WERI-Rb-1 (cell line): ENCODE measurements at regions not wholly inside any gene's neighbourhood (a gene's known extent, or its start where the extent isn't known, plus 50 kb on each side); places are given as distances from the start of the nearest gene placed in this dataset.

Source experiments
- DNase-seq: peaks from one replicate; pipeline ENCODE4 v3.0.0-alpha.2; 2020
- H3K27ac ChIP-seq: fragments of 250-450 bp; sonication (Bioruptor Pico); 2 replicates; pipeline ENCODE4 v1.5.1; 2020; ENCODE audit warnings: mild to moderate bottlenecking, moderate library complexity
- H3K27me3 ChIP-seq: fragments of 250-450 bp; sonication (Bioruptor Pico); 2 replicates; pipeline ENCODE4 v1.5.1; 2021; ENCODE audit warnings: mild to moderate bottlenecking, low read depth, moderate library complexity; ENCODE audit not compliant: insufficient read depth, severe bottlenecking
- H3K36me3 ChIP-seq: fragments of 250-450 bp; sonication (Bioruptor Pico); 2 replicates; pipeline ENCODE4 v1.5.1; 2020; ENCODE audit warnings: mild to moderate bottlenecking, moderate library complexity
- H3K4me3 ChIP-seq: 2 replicates; pipeline ENCODE4 v1.5.1; 2011; ENCODE audit warnings: low read depth, mild to moderate bottlenecking, control low read depth, low read length
- H3K9me3 ChIP-seq: fragments of 250-450 bp; sonication (Bioruptor Pico); 2 replicates; pipeline ENCODE4 v1.5.1; 2021; ENCODE audit warnings: mild to moderate bottlenecking, moderate library complexity; ENCODE audit not compliant: severe bottlenecking
- CTCF ChIP-seq: IDR thresholded peaks from 2 replicates; pipeline ENCODE4 v1.5.1; 2011; ENCODE audit warnings: low read depth, mild to moderate bottlenecking, control low read depth, inconsistent platforms, low read length

- Histone ChIP-seq H3K36me3 (no peaks in the 10 kb centered on the region), H3K9me3 (no peaks in the 10 kb centered on the region), H3K4me3 (no peak overlapping the region), H3K27me3 (no peaks in the 10 kb centered on the region), H3K27ac (no peak overlapping the region)
- DNase-seq = no peak
- no peak for TF ChIP-seq CTCF
These were observed 282.0 kb upstream of the AKR1E2 start for GRCh38 chr10:4543938-4544533.

- Histone ChIP-seq H3K27me3 (no peaks in the 10 kb centered on the region), H3K9me3 (no peaks in the 10 kb centered on the region), H3K36me3 (no peaks in the 10 kb centered on the region), H3K27ac (no peak overlapping the region), H3K4me3 (no peak overlapping the region)
- TF ChIP-seq CTCF = no peak
- no peak for DNase-seq
These were observed 284.7 kb upstream of the AKR1E2 start for GRCh38 chr10:4541292-4541691.

- Histone ChIP-seq H3K4me3 (no peak overlapping the region), H3K36me3 (no peaks in the 10 kb centered on the region), H3K9me3 (no peaks in the 10 kb centered on the region), H3K27me3 (no peaks in the 10 kb centered on the region), H3K27ac (no peak overlapping the region)
- DNase-seq = no peak
- TF ChIP-seq CTCF = no peak
These were observed 288.0 kb upstream of the AKR1E2 start for GRCh38 chr10:4538016-4538415.

- Histone ChIP-seq H3K4me3 (no peak overlapping the region), H3K27ac (no peak overlapping the region), H3K27me3 (no peaks in the 10 kb centered on the region), H3K36me3 (no peaks in the 10 kb centered on the region), H3K9me3 (no peaks in the 10 kb centered on the region)
- DNase-seq = no peak
- no peak for TF ChIP-seq CTCF
These were observed 290.5 kb upstream of the AKR1E2 start for GRCh38 chr10:4535521-4535920.

- no peak for TF ChIP-seq CTCF
- no peaks in the 10 kb centered on the region for H3K9me3 ChIP-seq
- H3K27ac ChIP-seq = no peak overlapping the region; the same call in 1 of the 2 replicates
- no peaks in the 10 kb centered on the region for H3K27me3 ChIP-seq
- H3K4me3 ChIP-seq = peak overlapping the region; percentile 8; the same call in 1 of the 2 replicates
- peak; percentile 9 for DNase-seq
- no peaks in the 10 kb centered on the region for H3K36me3 ChIP-seq
These were observed 292.4 kb upstream of the AKR1E2 start for GRCh38 chr10:4533621-4534020.

GRCh38 chr10:4532976-4533375, 293.0 kb upstream of the AKR1E2 start:
- no peak overlapping the region for H3K4me3 ChIP-seq
- DNase-seq = no peak
- no peaks in the 10 kb centered on the region for H3K9me3 ChIP-seq
- H3K27ac ChIP-seq = no peak overlapping the region
- H3K27me3 ChIP-seq = no peaks in the 10 kb centered on the region
- H3K36me3 ChIP-seq = no peaks in the 10 kb centered on the region
- TF ChIP-seq CTCF = no peak
